HG03457 (cell line): ENCODE measurements at regions not wholly inside any gene's neighbourhood (a gene's known extent, or its start where the extent isn't known, plus 50 kb on each side); places are given as distances from the start of the nearest gene placed in this dataset.
"Not testable (repeated sequence)": the region's sequence is repeated elsewhere in the genome, so short reads cannot be mapped to it uniquely, and the experiment has no call there.

Experiments
- ATAC-seq: cut with Tn5 transposase; IDR thresholded peaks from one replicate; pipeline ENCODE4 v1.9.1; 2021; ENCODE audit warnings: moderate number of reproducible peaks; ENCODE audit not compliant: unreplicated experiment

GRCh38 chr5:167916706-167917105 lies 374.7 kb upstream of the WWC1 start:
- no peak for ATAC-seq

- no peak for ATAC-seq
Observed at GRCh38 chr5:167918184-167918812, 373.1 kb upstream of the WWC1 start.

- ATAC-seq: no peak
Observed at GRCh38 chr5:167918813-167919483, 372.5 kb upstream of the WWC1 start.

GRCh38 chr5:167920589-167920988 lies 370.9 kb upstream of the WWC1 start:
- ATAC-seq: no peak

- ATAC-seq: no peak
Observed at GRCh38 chr5:167921796-167922195, 369.6 kb upstream of the WWC1 start.

GRCh38 chr5:167923396-167923795 lies 368.0 kb upstream of the WWC1 start:
- no peak for ATAC-seq

GRCh38 chr5:167929841-167930240 lies 361.6 kb upstream of the WWC1 start:
- ATAC-seq: no peak

- ATAC-seq: no peak
Observed at GRCh38 chr5:167934551-167934971, 356.9 kb upstream of the WWC1 start.

- no peak for ATAC-seq
Observed at GRCh38 chr5:167936022-167936421, 355.4 kb upstream of the WWC1 start.

GRCh38 chr5:167936944-167937634 lies 354.4 kb upstream of the WWC1 start:
- no peak for ATAC-seq

- ATAC-seq: no peak
Observed at GRCh38 chr5:167937635-167937998, 353.8 kb upstream of the WWC1 start.

GRCh38 chr5:167939686-167940085 lies 351.8 kb upstream of the WWC1 start:
- no peak for ATAC-seq

- ATAC-seq: no peak
Observed at GRCh38 chr5:167940911-167941310, 350.5 kb upstream of the WWC1 start.

- ATAC-seq: not testable (repeated sequence)
Observed at GRCh38 chr5:167941556-167941955, 349.9 kb upstream of the WWC1 start.

GRCh38 chr5:167943343-167943742 lies 348.1 kb upstream of the WWC1 start:
- no peak for ATAC-seq

- no peak for ATAC-seq
Observed at GRCh38 chr5:167944121-167944852, 347.2 kb upstream of the WWC1 start.

- ATAC-seq: no peak
Observed at GRCh38 chr5:167945542-167946384, 345.7 kb upstream of the WWC1 start.

- ATAC-seq: no peak
Observed at GRCh38 chr5:167947306-167947705, 344.1 kb upstream of the WWC1 start.

- no peak for ATAC-seq
Observed at GRCh38 chr5:167948251-167948650, 343.2 kb upstream of the WWC1 start.

- ATAC-seq: no peak
Observed at GRCh38 chr5:167949435-167949834, 342.0 kb upstream of the WWC1 start.
